ENCODE measurements at regions not wholly inside any gene's neighbourhood (a gene's known extent, or its start where the extent isn't known, plus 50 kb on each side); places are given as distances from the start of the nearest gene placed in this dataset.

DNA sequence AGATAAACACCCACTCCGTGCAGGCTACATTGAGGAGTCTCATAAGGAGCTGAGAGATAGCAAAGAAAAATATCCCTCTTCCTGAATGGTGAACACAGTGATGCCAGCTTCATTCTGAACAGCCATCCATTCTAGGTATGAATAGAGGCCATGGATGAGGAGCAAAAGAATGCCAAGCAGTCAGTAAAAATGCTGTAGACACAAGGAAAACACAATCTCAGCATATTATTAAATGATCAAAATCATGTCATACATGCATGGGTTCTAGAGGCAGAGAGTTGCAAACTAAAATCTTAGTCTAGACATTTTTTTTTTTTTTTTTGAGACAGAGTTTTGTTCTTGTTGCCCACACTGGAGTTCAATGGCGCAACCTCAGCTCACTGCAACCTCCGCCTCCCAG lies 313.0 kb downstream of the SOX9 start:
- ATAC-seq (ENCODE audit: low read depth) (no peak), DNase-seq (no peak)
- POLR2A ChIA-PET = no interaction called here
- Mint-ChIP-seq H3K27ac (no peak overlapping the region), H3K36me3 (no peaks in the 10 kb centered on the region), H3K4me1 (no peaks in the 10 kb centered on the region), H3K4me3 (no peak overlapping the region), H3K27me3 (no peaks in the 10 kb centered on the region), H3K9me3 (no peaks in the 10 kb centered on the region)

GRCh38 chr17:72434581-72434980 lies 313.8 kb downstream of the SOX9 start:
- POLR2A ChIA-PET = no interaction called here
- H3K27me3 Mint-ChIP-seq = no peaks in the 10 kb centered on the region
- ATAC-seq (ENCODE audit: low read depth) (no peak), DNase-seq (no peak)
- H3K9me3 Mint-ChIP-seq = no peaks in the 10 kb centered on the region
- no peaks in the 10 kb centered on the region for H3K4me1 Mint-ChIP-seq
- H3K4me3 Mint-ChIP-seq = no peak overlapping the region
- no peak overlapping the region for H3K27ac Mint-ChIP-seq
- H3K36me3 Mint-ChIP-seq = no peaks in the 10 kb centered on the region

DNA sequence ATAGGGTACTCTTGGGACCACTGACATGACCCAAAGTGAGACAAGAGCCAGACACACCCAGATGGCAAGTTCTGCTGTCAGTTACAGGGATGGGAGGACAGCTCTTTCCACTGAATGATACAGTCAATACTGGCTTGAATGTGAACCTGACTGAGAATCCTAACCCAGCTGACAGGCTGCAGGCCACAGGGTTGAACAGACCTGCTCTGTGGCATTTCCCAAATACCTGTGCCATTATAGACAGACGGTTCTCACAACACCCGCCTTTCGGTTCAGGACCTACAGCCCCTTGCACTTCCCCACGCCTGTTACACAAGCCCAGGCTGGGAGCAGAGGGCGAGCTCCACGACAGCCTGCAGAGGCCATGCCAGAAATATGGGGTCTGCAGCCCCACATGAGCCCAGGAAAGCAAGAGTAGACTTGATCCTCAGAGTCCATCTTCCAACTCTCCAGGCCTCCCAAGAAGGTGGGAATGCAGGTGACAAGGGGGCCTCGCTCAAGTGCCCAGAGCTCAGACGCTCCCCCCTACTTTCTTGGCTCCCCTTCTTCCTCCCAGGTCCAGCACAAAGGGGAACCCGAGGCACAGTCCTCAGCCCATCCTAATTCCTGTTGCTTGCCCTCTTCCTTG lies 314.3 kb downstream of the SOX9 start:
- DNase-seq = no peak
- H3K4me1 Mint-ChIP-seq = no peaks in the 10 kb centered on the region
- no peak overlapping the region for H3K4me3 Mint-ChIP-seq
- POLR2A ChIA-PET = no interaction called here
- no peak overlapping the region for H3K27ac Mint-ChIP-seq
- H3K36me3 Mint-ChIP-seq = no peaks in the 10 kb centered on the region
- no peaks in the 10 kb centered on the region for H3K9me3 Mint-ChIP-seq
- ATAC-seq (ENCODE audit: low read depth) = no peak
- no peaks in the 10 kb centered on the region for H3K27me3 Mint-ChIP-seq

- Mint-ChIP-seq H3K4me1 (no peaks in the 10 kb centered on the region), H3K9me3 (no peaks in the 10 kb centered on the region), H3K27ac (no peak overlapping the region), H3K27me3 (no peaks in the 10 kb centered on the region), H3K4me3 (no peak overlapping the region), H3K36me3 (no peaks in the 10 kb centered on the region)
- no peak for ATAC-seq (ENCODE audit: low read depth)
- no peak for DNase-seq
- POLR2A ChIA-PET = no interaction called here
Measured at GRCh38 chr17:72438783-72439182, 318.0 kb downstream of the SOX9 start.

- ATAC-seq (ENCODE audit: low read depth) (no peak), DNase-seq (no peak)
- Mint-ChIP-seq H3K27ac (no peak overlapping the region), H3K4me3 (no peak overlapping the region), H3K9me3 (no peaks in the 10 kb centered on the region), H3K27me3 (no peaks in the 10 kb centered on the region), H3K4me1 (no peaks in the 10 kb centered on the region), H3K36me3 (no peaks in the 10 kb centered on the region)
- POLR2A ChIA-PET = no interaction called here
Measured at GRCh38 chr17:72439893-72440502, 319.2 kb downstream of the SOX9 start.

DNA sequence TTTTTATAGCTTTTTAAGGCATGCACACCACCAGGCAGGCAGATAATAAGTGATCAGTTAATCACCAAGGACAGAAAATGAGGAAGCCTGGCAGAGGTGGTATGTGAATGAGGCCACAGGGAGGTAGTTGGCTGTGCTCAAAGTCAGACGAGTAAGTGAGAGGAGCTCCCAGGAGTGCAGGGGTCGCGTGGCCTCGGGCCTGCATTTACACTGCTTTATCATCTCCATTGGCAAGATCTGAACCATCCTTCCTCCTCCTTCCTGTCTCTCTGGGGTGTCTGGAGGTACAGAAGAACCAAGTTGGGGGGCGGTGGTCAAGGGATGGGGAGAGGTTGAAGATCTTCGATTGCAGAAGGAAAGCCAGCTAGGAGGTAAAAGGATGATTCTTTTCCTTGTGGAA lies 320.1 kb downstream of the SOX9 start:
- Mint-ChIP-seq H3K27me3 (no peaks in the 10 kb centered on the region), H3K4me1 (no peaks in the 10 kb centered on the region), H3K9me3 (no peaks in the 10 kb centered on the region), H3K27ac (no peak overlapping the region), H3K4me3 (no peak overlapping the region), H3K36me3 (no peaks in the 10 kb centered on the region)
- ATAC-seq (ENCODE audit: low read depth) = no peak
- DNase-seq = no peak
- POLR2A ChIA-PET = no interaction called here

DNA sequence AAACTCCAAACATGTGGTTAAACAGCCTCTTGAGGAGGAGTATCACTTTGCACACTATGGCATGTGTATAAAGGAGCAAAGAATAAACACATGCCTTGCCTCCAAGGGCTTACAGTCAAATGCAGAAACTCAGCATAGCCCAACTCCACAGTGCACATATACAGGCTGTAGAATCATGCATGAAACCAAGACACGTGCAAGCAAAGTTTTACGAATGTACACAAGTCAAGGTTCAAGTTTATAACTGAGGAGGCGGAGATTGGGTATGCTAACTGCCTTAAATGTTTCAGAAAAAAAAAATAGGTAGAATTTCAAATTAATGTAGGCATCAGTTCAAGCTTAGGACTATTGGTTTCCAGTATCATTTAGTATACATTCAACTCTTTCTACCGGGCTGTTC lies 321.1 kb downstream of the SOX9 start:
- DNase-seq = no peak
- Mint-ChIP-seq H3K27ac (no peak overlapping the region), H3K9me3 (no peaks in the 10 kb centered on the region), H3K4me3 (no peak overlapping the region), H3K36me3 (no peaks in the 10 kb centered on the region), H3K27me3 (no peaks in the 10 kb centered on the region), H3K4me1 (no peaks in the 10 kb centered on the region)
- ATAC-seq (ENCODE audit: low read depth) = no peak
- POLR2A ChIA-PET = no interaction called here

DNA sequence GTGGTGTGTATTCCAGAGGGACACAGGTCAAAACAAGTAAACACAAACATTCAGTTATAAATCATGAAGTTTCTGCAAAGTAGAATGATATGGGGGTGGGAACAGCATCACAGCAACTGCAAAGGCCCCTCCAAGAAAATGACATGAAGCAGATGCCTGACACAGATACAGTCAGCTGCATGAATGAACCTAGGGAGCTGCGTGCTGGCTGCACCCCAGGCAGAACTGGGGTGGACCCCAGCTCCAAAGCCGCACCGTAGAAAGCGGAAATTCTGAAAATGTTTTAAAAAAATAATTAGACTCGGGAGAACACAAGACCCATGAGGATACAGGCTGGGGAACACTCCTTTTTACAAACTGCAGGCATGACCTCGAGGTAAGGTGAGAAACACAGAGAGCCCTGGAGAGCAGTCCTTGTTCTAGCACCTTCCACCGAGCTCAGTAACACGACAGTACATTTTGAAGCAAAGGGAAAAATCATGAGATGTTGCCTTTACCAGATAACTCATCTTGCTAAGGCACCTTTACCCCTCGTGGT lies 323.8 kb downstream of the SOX9 start:
- no peak overlapping the region for H3K4me3 Mint-ChIP-seq
- H3K4me1 Mint-ChIP-seq = no peaks in the 10 kb centered on the region
- no peaks in the 10 kb centered on the region for H3K36me3 Mint-ChIP-seq
- no peaks in the 10 kb centered on the region for H3K27me3 Mint-ChIP-seq
- H3K27ac Mint-ChIP-seq = no peak overlapping the region
- POLR2A ChIA-PET = no interaction called here
- no peak for DNase-seq
- no peaks in the 10 kb centered on the region for H3K9me3 Mint-ChIP-seq
- ATAC-seq (ENCODE audit: low read depth) = no peak

DNA sequence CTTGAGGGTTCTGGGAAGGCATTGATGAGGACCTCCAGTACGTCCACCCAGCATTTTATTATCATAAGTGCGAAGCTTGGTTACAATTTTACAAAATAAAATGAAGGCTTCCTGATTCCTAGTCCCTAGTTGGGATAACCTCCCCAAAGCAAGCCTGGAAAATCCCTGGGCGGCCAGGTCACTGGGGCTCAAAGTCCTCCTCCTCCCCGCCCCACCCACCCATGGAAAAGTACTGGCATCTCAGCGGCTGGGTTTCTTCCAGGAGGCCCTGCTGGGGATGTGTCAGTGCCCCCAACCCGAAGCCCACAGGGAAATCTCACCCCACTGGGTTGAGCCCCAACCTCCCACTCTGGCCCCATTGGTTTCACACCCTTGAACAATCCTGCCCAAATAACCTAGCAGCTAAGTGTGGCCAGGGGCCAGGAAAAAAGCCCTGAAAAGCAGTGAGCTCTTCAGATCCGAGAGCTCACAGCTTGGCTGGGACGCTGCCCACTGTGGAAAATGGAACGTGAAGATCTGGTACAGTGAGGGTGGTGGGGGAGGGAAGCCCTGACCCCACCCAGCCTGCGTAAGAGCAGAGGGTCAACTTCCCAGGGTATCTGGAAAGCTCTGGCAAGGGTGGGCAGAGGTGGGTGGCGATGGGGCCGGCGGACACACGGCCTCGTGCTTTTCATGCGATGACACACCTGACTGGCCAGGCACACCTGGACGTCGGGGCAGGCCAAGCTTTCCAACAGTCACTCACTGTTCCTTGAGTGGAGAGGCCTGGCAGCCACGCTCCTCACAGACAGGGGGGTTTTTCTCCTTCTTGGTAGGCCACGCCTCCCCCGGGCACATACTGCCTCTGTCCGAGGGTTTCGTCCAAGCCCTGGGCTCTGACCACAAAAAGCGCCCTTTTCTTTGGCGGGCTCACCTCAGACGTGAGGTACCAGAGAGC lies 324.5 kb downstream of the SOX9 start:
- Mint-ChIP-seq H3K9me3 (no peaks in the 10 kb centered on the region), H3K36me3 (no peaks in the 10 kb centered on the region), H3K27ac (no peak overlapping the region), H3K4me3 (no peak overlapping the region), H3K27me3 (no peaks in the 10 kb centered on the region), H3K4me1 (no peaks in the 10 kb centered on the region)
- ATAC-seq (ENCODE audit: low read depth) (no peak), DNase-seq (no peak)
- POLR2A ChIA-PET = no interaction called here

GRCh38 chr17:72446118-72446517 lies 325.3 kb downstream of the SOX9 start:
- Mint-ChIP-seq H3K4me3 (no peak overlapping the region), H3K9me3 (no peaks in the 10 kb centered on the region), H3K27me3 (peaks cover 4% of the 10 kb centered on the region), H3K27ac (no peak overlapping the region), H3K36me3 (no peaks in the 10 kb centered on the region), H3K4me1 (no peaks in the 10 kb centered on the region)
- no peak for DNase-seq
- ATAC-seq (ENCODE audit: low read depth) = no peak
- POLR2A ChIA-PET = no interaction called here

GRCh38 chr17:72446525-72447250 lies 325.9 kb downstream of the SOX9 start:
- H3K27me3 Mint-ChIP-seq = peaks cover 4% of the 10 kb centered on the region
- DNase-seq (no peak), ATAC-seq (ENCODE audit: low read depth) (no peak)
- POLR2A ChIA-PET = no interaction called here
- H3K4me3 Mint-ChIP-seq = no peak overlapping the region
- H3K4me1 Mint-ChIP-seq = no peaks in the 10 kb centered on the region
- no peaks in the 10 kb centered on the region for H3K36me3 Mint-ChIP-seq
- H3K9me3 Mint-ChIP-seq = no peaks in the 10 kb centered on the region
- H3K27ac Mint-ChIP-seq = no peak overlapping the region

GRCh38 chr17:72447251-72447640 lies 326.4 kb downstream of the SOX9 start:
- H3K4me3 Mint-ChIP-seq = no peak overlapping the region
- no peak for ATAC-seq (ENCODE audit: low read depth)
- no peaks in the 10 kb centered on the region for H3K4me1 Mint-ChIP-seq
- H3K27me3 Mint-ChIP-seq = peaks cover 4% of the 10 kb centered on the region
- H3K9me3 Mint-ChIP-seq = no peaks in the 10 kb centered on the region
- no peaks in the 10 kb centered on the region for H3K36me3 Mint-ChIP-seq
- no peak overlapping the region for H3K27ac Mint-ChIP-seq
- no peak for DNase-seq
- POLR2A ChIA-PET = no interaction called here

DNA sequence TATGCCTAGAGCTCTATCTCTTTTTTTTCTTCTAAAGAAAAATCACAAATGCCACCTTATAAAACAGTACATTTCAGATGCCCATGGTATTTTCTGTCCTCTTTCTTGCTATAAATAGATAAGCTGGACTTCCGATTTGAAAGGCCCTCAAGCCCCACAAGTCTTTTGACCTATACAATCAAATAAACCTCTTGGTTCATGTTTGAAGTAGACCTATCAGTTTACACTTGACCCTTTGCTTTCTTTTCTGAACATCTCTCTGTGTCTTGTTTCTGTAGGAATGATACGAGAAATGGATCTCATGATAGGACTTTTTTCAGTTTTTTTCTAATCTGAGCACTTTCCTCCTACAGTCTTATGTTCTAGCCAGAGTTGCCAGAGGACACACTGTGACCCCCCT lies 327.2 kb downstream of the SOX9 start:
- no peak overlapping the region for H3K27ac Mint-ChIP-seq
- no peaks in the 10 kb centered on the region for H3K9me3 Mint-ChIP-seq
- no peak overlapping the region for H3K4me3 Mint-ChIP-seq
- no peak for ATAC-seq (ENCODE audit: low read depth)
- H3K4me1 Mint-ChIP-seq = no peaks in the 10 kb centered on the region
- no peaks in the 10 kb centered on the region for H3K36me3 Mint-ChIP-seq
- no peak for DNase-seq
- POLR2A ChIA-PET = no interaction called here
- H3K27me3 Mint-ChIP-seq = peaks cover 4% of the 10 kb centered on the region
